ENCODE measurements at regions not wholly inside any gene's neighbourhood (a gene's known extent, or its start where the extent isn't known, plus 50 kb on each side); places are given as distances from the start of the nearest gene placed in this dataset.
"Not testable (repeated sequence)": the region's sequence is repeated elsewhere in the genome, so short reads cannot be mapped to it uniquely, and the experiment has no call there.

DNA sequence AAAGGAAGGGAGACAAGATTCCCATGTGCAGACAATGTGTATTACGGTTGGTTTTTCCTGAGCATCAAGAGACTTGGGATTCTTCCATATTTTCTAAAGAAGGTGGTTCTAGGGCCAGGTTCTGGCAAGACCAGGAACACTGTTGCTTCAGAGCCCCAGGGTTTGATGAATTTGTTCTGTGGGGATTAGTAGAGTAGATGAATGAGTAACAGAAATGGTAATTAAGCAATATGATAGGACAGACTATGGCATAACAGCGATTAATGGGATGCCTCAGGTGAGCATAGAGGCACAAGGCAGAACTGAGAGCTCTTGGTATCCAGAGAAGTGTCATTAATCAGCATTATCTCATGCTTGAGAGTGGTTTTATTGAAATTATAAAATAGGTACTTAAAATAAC lies 82.8 kb upstream of the PNPT1 start:
- H3K27ac ChIP-seq (ENCODE audit: low read depth, low read length): no peak overlapping the region

GRCh38 chr2:55775828-55776227 lies 82.2 kb upstream of the PNPT1 start:
- H3K4me2 ChIP-seq (ENCODE audit: low read length): no peak overlapping the region
- H3K27ac ChIP-seq (ENCODE audit: low read depth, low read length): no peak overlapping the region
- H3K36me3 ChIP-seq (ENCODE audit: control insufficient read depth, low read length): no peaks in the 10 kb centered on the region
- no peaks in the 10 kb centered on the region for H4K20me1 ChIP-seq (ENCODE audit: control insufficient read depth, insufficient read depth, low read depth, low read length)
- H3K4me3 ChIP-seq (ENCODE audit: low read length): no peak overlapping the region
- no peaks in the 10 kb centered on the region for H3K9me3 ChIP-seq (ENCODE audit: control insufficient read depth, insufficient read depth, low read length)
- peaks cover 17% of the 10 kb centered on the region for H3K27me3 ChIP-seq (ENCODE audit: control insufficient read depth, low read length)
- no peaks in the 10 kb centered on the region for H3K4me1 ChIP-seq (ENCODE audit: control insufficient read depth, low read length)
- no peaks in the 10 kb centered on the region for H3K79me2 ChIP-seq (ENCODE audit: control insufficient read depth, low read length)
- H3K9me2 ChIP-seq (replicated peaks; ENCODE audit: control insufficient read depth, low read length): no peaks in the 10 kb centered on the region
- H3F3A ChIP-seq (ENCODE audit: control insufficient read depth, insufficient read depth): no peaks in the 10 kb centered on the region
- TF ChIP-seq, protein P1, sequence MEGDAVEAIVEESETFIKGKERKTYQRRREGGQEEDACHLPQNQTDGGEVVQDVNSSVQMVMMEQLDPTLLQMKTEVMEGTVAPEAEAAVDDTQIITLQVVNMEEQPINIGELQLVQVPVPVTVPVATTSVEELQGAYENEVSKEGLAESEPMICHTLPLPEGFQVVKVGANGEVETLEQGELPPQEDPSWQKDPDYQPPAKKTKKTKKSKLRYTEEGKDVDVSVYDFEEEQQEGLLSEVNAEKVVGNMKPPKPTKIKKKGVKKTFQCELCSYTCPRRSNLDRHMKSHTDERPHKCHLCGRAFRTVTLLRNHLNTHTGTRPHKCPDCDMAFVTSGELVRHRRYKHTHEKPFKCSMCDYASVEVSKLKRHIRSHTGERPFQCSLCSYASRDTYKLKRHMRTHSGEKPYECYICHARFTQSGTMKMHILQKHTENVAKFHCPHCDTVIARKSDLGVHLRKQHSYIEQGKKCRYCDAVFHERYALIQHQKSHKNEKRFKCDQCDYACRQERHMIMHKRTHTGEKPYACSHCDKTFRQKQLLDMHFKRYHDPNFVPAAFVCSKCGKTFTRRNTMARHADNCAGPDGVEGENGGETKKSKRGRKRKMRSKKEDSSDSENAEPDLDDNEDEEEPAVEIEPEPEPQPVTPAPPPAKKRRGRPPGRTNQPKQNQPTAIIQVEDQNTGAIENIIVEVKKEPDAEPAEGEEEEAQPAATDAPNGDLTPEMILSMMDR (IDR thresholded peaks at IDR 0.05; ENCODE audit: low read depth, low read length, poor library complexity, severe bottlenecking): no peak
- no peak for TF ChIP-seq EZH2phosphoT487 (IDR thresholded peaks at IDR 0.05; ENCODE audit: borderline replicate concordance, low read length)

More for the DNA sequence above, 82.8 kb upstream of the PNPT1 start:
- TF ChIP-seq EZH2phosphoT487 (IDR thresholded peaks at IDR 0.05; ENCODE audit: borderline replicate concordance, low read length): no peak
- TF ChIP-seq, protein P1 (IDR thresholded peaks at IDR 0.05; ENCODE audit: low read depth, low read length, poor library complexity, severe bottlenecking): no peak
- Histone ChIP-seq H3K79me2 (ENCODE audit: control insufficient read depth, low read length) (no peaks in the 10 kb centered on the region), H3K27me3 (ENCODE audit: control insufficient read depth, low read length) (peaks cover 17% of the 10 kb centered on the region), H3K36me3 (ENCODE audit: control insufficient read depth, low read length) (no peaks in the 10 kb centered on the region), H4K20me1 (ENCODE audit: control insufficient read depth, insufficient read depth, low read depth, low read length) (no peaks in the 10 kb centered on the region), H3K4me3 (ENCODE audit: low read length) (no peak overlapping the region), H3F3A (ENCODE audit: control insufficient read depth, insufficient read depth) (no peaks in the 10 kb centered on the region), H3K9me2 (replicated peaks; ENCODE audit: control insufficient read depth, low read length) (no peaks in the 10 kb centered on the region), H3K4me1 (ENCODE audit: control insufficient read depth, low read length) (no peaks in the 10 kb centered on the region), H3K9me3 (ENCODE audit: control insufficient read depth, insufficient read depth, low read length) (no peaks in the 10 kb centered on the region), H3K4me2 (ENCODE audit: low read length) (no peak overlapping the region)

DNA sequence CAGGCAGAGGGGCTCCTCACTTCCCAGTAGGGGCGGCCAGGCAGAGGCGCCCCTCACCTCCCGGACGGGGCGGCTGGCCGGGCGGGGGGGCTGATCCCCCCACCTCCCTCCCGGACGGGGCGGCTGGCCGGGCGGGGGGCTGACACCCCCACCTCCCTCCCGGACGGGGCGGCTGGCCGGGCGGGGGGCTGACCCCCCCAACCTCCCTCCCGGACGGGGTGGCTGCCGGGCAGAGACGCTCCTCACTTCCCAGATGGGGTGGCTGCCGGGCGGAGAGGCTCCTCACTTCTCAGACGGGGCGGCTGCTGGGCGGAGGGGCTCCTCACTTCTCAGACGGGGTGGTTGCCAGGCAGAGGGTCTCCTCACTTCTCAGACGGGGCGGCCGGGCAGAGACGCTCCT lies 80.0 kb upstream of the PNPT1 start:
- not testable (repeated sequence) for H3F3A ChIP-seq (ENCODE audit: control insufficient read depth, insufficient read depth); H3K4me1 ChIP-seq (ENCODE audit: control insufficient read depth, low read length); H3K4me3 ChIP-seq (ENCODE audit: low read length); H4K20me1 ChIP-seq (ENCODE audit: control insufficient read depth, insufficient read depth, low read depth, low read length); H3K79me2 ChIP-seq (ENCODE audit: control insufficient read depth, low read length); H3K36me3 ChIP-seq (ENCODE audit: control insufficient read depth, low read length); H3K27ac ChIP-seq (ENCODE audit: low read depth, low read length); H3K4me2 ChIP-seq (ENCODE audit: low read length); H3K9me3 ChIP-seq (ENCODE audit: control insufficient read depth, insufficient read depth, low read length); H3K9me2 ChIP-seq (replicated peaks; ENCODE audit: control insufficient read depth, low read length)
- peaks cover 13% of the 10 kb centered on the region for H3K27me3 ChIP-seq (ENCODE audit: control insufficient read depth, low read length)

- Histone ChIP-seq H3K4me3 (ENCODE audit: low read length) (no peak overlapping the region), H4K20me1 (ENCODE audit: control insufficient read depth, insufficient read depth, low read depth, low read length) (no peaks in the 10 kb centered on the region), H3K9me3 (ENCODE audit: control insufficient read depth, insufficient read depth, low read length) (no peaks in the 10 kb centered on the region), H3K36me3 (ENCODE audit: control insufficient read depth, low read length) (no peaks in the 10 kb centered on the region), H3K79me2 (ENCODE audit: control insufficient read depth, low read length) (no peaks in the 10 kb centered on the region), H3K9me2 (replicated peaks; ENCODE audit: control insufficient read depth, low read length) (no peaks in the 10 kb centered on the region), H3K27me3 (ENCODE audit: control insufficient read depth, low read length) (peaks cover 15% of the 10 kb centered on the region), H3F3A (ENCODE audit: control insufficient read depth, insufficient read depth) (no peaks in the 10 kb centered on the region), H3K27ac (ENCODE audit: low read depth, low read length) (no peak overlapping the region), H3K4me1 (ENCODE audit: control insufficient read depth, low read length) (no peaks in the 10 kb centered on the region), H3K4me2 (ENCODE audit: low read length) (no peak overlapping the region)
- TF ChIP-seq, protein P1 (IDR thresholded peaks at IDR 0.05; ENCODE audit: low read depth, low read length, poor library complexity, severe bottlenecking): no peak
- TF ChIP-seq EZH2phosphoT487 (IDR thresholded peaks at IDR 0.05; ENCODE audit: borderline replicate concordance, low read length): no peak
These were observed 78.7 kb upstream of the PNPT1 start for GRCh38 chr2:55772109-55772980.
